H1 (cell line): ENCODE measurements at regions not wholly inside any gene's neighbourhood (a gene's known extent, or its start where the extent isn't known, plus 50 kb on each side); places are given as distances from the start of the nearest gene placed in this dataset.

Source experiments
- PHF8 ChIP-seq: fragments of 200-600 bp; sonication (generic); conservative IDR thresholded peaks from 2 replicates; pipeline ENCODE4 v1.7.1; 2012; ENCODE audit warnings: low read depth, mild to moderate bottlenecking, inconsistent platforms, low read length, moderate library complexity
- TF ChIP-seq, protein P1 (sequence below): fragments of 300-600 bp; sonication (generic); IDR thresholded peaks from 2 replicates; pipeline ENCODE4 v1.7.1; 2012; ENCODE audit warnings: low read length, moderate library complexity, mild to moderate bottlenecking, inconsistent platforms; ENCODE audit not compliant: insufficient replicate concordance

DNA sequence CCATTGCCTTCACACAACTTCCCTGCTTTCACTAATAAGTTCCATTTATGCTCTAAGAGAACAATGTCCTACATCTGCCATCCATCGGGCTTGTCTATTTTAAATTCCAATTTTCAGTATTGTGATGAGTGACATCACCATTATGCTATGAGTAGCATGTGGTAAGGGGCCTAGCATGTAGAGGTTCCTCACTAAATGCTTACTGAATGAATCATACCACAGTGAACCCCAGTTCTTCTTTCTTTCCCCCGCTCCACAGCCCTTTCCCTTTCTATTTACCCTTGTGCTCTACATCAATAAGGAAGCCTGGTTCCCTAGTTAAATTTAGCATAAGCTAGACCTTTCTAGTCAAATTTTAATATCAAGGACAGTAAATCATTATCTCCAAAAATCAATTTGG, 195.0 kb upstream of the RGS18 start (continued):
- TF ChIP-seq, protein P1, sequence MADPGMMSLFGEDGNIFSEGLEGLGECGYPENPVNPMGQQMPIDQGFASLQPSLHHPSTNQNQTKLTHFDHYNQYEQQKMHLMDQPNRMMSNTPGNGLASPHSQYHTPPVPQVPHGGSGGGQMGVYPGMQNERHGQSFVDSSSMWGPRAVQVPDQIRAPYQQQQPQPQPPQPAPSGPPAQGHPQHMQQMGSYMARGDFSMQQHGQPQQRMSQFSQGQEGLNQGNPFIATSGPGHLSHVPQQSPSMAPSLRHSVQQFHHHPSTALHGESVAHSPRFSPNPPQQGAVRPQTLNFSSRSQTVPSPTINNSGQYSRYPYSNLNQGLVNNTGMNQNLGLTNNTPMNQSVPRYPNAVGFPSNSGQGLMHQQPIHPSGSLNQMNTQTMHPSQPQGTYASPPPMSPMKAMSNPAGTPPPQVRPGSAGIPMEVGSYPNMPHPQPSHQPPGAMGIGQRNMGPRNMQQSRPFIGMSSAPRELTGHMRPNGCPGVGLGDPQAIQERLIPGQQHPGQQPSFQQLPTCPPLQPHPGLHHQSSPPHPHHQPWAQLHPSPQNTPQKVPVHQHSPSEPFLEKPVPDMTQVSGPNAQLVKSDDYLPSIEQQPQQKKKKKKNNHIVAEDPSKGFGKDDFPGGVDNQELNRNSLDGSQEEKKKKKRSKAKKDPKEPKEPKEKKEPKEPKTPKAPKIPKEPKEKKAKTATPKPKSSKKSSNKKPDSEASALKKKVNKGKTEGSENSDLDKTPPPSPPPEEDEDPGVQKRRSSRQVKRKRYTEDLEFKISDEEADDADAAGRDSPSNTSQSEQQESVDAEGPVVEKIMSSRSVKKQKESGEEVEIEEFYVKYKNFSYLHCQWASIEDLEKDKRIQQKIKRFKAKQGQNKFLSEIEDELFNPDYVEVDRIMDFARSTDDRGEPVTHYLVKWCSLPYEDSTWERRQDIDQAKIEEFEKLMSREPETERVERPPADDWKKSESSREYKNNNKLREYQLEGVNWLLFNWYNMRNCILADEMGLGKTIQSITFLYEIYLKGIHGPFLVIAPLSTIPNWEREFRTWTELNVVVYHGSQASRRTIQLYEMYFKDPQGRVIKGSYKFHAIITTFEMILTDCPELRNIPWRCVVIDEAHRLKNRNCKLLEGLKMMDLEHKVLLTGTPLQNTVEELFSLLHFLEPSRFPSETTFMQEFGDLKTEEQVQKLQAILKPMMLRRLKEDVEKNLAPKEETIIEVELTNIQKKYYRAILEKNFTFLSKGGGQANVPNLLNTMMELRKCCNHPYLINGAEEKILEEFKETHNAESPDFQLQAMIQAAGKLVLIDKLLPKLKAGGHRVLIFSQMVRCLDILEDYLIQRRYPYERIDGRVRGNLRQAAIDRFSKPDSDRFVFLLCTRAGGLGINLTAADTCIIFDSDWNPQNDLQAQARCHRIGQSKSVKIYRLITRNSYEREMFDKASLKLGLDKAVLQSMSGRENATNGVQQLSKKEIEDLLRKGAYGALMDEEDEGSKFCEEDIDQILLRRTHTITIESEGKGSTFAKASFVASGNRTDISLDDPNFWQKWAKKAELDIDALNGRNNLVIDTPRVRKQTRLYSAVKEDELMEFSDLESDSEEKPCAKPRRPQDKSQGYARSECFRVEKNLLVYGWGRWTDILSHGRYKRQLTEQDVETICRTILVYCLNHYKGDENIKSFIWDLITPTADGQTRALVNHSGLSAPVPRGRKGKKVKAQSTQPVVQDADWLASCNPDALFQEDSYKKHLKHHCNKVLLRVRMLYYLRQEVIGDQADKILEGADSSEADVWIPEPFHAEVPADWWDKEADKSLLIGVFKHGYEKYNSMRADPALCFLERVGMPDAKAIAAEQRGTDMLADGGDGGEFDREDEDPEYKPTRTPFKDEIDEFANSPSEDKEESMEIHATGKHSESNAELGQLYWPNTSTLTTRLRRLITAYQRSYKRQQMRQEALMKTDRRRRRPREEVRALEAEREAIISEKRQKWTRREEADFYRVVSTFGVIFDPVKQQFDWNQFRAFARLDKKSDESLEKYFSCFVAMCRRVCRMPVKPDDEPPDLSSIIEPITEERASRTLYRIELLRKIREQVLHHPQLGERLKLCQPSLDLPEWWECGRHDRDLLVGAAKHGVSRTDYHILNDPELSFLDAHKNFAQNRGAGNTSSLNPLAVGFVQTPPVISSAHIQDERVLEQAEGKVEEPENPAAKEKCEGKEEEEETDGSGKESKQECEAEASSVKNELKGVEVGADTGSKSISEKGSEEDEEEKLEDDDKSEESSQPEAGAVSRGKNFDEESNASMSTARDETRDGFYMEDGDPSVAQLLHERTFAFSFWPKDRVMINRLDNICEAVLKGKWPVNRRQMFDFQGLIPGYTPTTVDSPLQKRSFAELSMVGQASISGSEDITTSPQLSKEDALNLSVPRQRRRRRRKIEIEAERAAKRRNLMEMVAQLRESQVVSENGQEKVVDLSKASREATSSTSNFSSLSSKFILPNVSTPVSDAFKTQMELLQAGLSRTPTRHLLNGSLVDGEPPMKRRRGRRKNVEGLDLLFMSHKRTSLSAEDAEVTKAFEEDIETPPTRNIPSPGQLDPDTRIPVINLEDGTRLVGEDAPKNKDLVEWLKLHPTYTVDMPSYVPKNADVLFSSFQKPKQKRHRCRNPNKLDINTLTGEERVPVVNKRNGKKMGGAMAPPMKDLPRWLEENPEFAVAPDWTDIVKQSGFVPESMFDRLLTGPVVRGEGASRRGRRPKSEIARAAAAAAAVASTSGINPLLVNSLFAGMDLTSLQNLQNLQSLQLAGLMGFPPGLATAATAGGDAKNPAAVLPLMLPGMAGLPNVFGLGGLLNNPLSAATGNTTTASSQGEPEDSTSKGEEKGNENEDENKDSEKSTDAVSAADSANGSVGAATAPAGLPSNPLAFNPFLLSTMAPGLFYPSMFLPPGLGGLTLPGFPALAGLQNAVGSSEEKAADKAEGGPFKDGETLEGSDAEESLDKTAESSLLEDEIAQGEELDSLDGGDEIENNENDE, result no peak
- no peak for TF ChIP-seq PHF8
